Fibroblast of the conjunctiva (primary cell): ENCODE measurements at regions not wholly inside any gene's neighbourhood (a gene's known extent, or its start where the extent isn't known, plus 50 kb on each side); places are given as distances from the start of the nearest gene placed in this dataset.
"Not testable (repeated sequence)": the region's sequence is repeated elsewhere in the genome, so short reads cannot be mapped to it uniquely, and the experiment has no call there.

Experiments used
- DNase-seq: peaks from one replicate; pipeline ENCODE4 v3.0.0-alpha.2; 2010; ENCODE audit warnings: low read depth

DNA sequence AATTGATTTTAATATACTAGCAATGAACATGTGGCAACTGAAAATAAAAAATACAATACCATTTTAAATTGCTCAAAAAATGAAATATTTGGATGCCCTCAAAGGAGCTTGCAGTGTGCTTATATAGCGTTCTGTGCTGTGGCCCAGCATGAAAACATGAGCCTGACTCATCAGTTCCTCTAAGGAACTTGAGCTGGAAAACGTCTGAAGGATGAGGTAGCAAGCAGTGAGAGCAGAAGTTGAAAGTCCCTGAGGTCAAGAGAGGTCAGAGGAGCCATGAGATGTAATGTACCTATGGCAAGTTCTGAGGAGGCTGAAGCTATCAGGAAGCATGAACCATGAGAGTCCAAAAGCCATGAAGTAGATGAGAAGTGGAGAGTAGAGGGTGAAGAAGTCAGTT, 59.7 kb downstream of the HMGB3 start:
- DNase-seq, result no peak

DNA sequence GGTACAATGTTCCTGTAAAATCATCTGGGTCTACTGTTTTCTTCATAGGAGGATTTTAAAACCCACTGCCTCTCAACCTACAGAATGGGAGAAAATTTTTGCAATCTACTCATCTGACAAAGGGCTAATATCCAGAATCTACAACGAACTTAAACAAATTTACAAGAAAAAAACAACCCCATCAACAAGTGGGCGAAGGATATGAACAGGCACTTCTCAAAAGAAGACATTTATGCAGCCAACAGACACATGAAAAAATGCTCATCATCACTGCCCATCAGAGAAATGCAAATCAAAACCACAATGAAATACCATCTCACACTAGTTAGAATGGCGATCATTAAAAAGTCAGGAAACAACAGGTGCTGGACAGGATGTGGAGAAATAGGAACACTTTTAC, 83.2 kb downstream of the HMGB3 start:
- DNase-seq, result not testable (repeated sequence)

DNA sequence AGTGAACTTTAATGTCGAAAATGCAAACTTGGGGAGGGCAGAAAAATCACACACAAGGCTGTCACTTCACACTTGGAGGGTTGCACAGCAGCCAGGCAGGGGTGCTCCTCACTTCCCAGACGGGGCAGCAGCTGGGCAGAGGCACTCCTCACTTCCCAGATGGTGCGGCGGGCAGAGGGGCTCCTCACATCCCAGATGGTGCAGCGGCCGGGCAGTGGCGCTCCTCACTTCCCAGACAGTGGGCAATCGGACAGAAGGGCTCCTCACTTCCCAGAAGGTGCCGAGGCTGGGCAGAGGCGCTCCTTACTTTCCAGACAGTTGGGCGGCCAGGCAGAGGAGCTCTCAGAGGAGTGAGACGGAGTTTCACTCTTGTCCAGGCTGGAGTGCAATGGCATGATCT, 90.6 kb downstream of the HMGB3 start:
- no peak for DNase-seq

DNA sequence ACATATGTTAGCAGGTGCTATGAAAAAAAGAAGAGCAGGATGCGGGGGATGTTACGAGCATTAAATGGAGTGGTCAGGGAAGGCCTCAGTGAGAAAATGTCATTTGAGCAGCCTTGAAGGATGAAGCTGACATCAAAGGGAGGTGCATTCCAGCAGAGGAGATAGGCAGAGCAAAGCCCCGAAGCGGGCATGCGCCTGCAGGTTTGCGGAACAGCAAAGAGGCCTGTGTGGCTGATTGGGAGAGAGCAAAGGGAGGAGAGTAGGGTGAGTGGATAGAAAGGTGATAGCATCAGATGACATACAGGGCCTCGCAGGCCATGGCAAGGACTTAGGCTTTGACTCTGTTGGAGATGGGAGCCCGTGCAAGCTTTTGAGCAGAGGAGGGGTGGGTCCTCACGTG, 95.4 kb upstream of the GPR50 start:
- DNase-seq, result no peak

DNA sequence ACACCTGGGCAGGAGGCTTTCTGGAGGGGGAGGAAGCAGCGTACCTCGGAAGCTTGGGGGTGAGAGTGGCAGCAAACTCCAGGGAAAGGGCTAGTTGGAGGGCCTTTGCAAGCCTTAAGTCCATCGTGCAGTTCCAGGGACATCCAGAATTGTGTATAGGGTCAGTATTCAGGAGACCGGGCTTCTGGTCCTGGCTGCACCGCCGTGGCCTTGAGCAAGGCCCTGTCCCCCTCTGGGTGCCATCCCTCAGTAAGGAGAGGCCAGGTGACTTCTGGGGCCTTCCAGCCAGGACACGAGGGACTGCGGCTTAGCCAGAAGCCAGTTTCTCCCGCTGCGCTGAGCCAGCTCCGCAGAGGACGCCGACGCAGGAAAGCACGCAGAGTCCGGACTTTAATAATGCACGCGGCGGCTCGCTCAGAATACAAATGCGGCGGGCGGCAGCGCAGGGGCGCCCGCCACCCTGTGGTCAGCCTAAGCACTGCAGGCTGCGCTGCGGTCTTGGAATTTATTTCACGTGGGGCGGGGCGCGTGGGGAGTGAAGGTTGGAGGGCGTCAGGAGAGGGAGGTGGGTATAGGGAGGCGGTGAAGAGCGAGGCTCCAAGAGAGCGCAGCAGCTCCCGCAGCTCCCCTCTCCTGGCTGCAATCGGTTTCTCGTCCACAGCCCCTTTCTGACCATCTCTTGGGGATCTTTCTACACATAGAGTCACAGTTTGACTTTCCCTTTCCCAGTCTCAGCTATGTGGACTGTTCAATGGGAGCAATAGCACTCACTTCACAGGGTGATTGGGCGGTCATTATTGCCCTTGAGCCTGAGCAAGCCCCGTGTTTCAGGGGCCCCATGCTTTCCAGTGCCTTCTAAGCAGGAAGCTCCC, 94.1 kb upstream of the GPR50 start:
- peak; percentile 4 for DNase-seq

DNA sequence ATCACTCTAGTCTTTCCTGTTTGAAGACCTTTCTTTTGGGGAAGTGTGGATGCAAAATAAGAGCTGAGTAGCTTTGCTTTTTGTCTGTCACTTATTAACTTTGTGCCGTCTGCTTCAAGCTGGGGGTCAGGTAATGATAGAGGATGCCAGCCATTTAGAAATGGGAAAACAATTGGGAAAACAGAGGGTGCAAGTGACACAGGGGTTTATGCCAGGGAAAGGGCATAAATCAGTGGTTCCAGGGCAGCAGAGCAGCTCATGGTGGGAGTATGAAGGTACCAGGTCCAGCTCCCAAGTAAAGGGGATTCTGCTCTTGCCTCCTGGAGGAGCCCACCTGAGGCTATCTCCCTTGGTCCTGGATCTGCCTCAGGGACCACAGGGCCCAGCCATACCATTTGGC, 91.9 kb upstream of the GPR50 start:
- no peak for DNase-seq

DNA sequence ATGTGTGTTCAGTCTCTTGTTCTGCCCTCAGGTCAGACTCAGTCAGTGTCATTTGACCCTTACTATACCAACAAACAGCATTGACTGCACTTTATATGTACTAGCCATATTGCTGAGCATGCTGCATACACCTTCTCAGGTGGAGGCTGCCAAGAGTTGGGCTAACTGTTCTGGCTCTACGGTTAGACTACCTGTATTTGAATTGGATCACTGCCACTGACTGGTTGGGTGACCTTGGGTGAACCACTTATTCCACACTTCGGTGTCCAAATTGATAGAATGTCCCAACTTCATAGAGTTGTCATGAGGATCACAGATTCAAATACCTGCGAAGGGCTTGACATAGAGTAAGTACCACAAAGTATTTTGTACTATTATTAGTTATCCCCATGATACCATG, 91.2 kb upstream of the GPR50 start:
- DNase-seq, result no peak

DNA sequence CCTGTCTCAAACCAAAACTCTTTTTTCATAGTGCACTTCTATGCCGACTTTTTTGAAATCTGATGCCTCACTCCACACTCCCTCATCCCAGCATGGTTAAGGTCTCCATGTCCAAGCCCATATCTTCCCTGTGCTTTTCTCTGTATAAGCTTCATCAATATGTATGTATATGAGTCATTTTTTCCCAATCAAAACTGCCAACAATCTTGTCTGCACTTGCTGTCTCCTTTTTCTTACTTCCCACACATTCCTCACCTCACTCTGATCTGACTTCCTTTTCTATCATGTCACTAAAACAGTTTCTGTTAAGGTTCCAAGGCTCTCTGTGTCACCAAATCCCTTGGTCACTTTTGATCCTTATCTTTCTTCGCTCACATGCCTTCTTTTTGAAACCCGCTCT, 88.2 kb upstream of the GPR50 start:
- DNase-seq, result no peak

DNA sequence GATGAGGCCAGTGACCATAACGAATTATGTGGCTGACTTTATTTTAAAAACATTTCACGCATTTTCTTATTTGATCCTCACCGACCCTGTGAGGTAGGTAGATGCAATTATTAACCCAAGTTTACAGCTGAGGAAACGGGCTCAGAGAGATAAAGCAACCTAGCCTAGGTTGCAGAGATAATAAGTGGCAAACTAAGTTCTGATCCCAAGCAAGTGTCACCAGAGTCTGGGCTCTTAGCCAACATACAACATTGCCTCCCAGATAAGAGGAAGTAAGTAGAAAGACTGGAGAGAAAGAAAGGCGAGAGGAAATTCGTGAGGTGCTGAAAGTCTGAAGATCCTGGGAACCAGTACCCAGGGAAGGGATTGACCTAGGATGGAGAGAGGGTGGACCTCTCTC, 77.4 kb upstream of the GPR50 start:
- no peak for DNase-seq

DNA sequence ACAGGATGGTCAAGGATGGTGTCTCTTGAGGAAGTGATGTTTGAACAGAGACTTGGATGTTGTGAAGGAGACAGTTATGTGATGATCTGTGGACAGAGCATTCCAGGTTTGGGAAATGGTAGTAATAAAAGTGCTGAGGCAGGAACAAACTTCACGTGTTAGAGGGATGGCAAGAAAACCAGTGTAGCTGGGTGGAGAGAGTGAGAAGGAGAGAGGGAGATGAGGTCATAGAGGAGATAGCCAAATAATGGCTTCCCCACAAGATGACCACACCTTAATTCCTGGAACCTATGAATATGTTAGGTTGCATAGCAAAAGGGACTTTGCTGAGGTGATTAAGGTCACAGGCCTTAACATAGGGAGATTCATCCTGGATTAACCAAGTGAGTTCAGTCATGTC, 75.6 kb upstream of the GPR50 start:
- DNase-seq, result no peak

DNA sequence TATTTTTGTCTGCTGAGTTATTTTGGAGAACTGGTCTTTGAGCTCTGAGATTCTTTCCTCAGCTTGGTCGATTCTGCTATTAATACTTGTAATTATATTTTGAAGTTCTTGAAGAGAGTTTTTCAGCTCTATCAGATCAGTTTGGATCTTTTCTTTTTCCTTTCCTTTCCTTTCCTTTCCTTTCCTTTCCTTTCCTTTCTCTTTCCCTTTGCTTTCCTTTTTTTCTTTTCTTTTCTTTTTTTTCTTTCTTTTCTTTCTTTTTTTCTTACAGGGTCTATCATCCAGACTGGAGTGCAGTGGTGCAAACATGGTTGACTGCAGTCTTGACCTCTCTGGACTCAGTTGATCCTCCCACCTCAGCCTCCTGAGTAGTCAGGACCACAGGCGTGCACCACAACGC, 63.2 kb upstream of the GPR50 start:
- DNase-seq, result not testable (repeated sequence)
